ENCODE measurements at regions not wholly inside any gene's neighbourhood (a gene's known extent, or its start where the extent isn't known, plus 50 kb on each side); places are given as distances from the start of the nearest gene placed in this dataset.

- H3K27ac ChIP-seq, result no peak overlapping the region
- no peak overlapping the region for H3K4me3 ChIP-seq
These were observed 59.0 kb downstream of the ING2 start for GRCh38 chr4:183563874-183564273.

- Histone ChIP-seq H3K27ac (no peak overlapping the region), H3K4me3 (peak overlapping the region in 1 of 7 experiments; percentile 12)
These were observed 66.6 kb downstream of the ING2 start for GRCh38 chr4:183571350-183571941.

GRCh38 chr4:183576701-183577404, 72.0 kb downstream of the ING2 start:
- Histone ChIP-seq H3K4me3 (no peak overlapping the region), H3K27ac (no peak overlapping the region)

- no peak overlapping the region for H3K27ac ChIP-seq
- H3K4me3 ChIP-seq, result no peak overlapping the region
These were observed 75.5 kb downstream of the ING2 start for GRCh38 chr4:183580370-183580769.

GRCh38 chr4:183580849-183581248, 76.0 kb downstream of the ING2 start:
- Histone ChIP-seq H3K4me3 (no peak overlapping the region), H3K27ac (no peak overlapping the region)

- H3K27ac ChIP-seq, result no peak overlapping the region
These were observed 72.2 kb downstream of the RWDD4 start for GRCh38 chr4:183586824-183587223.

GRCh38 chr4:183588169-183588675, 70.8 kb downstream of the RWDD4 start:
- peak overlapping the region in 4 of 21 experiments; percentile 4 to 45 (median 22) for H3K27ac ChIP-seq

More at GRCh38 chr4:183586824-183587223, 72.2 kb downstream of the RWDD4 start:
- no peak overlapping the region for H3K4me3 ChIP-seq

GRCh38 chr4:183588691-183589090, 70.3 kb downstream of the RWDD4 start:
- Histone ChIP-seq H3K27ac (peak overlapping the region in 1 of 21 experiments; percentile 24), H3K4me3 (no peak overlapping the region)

More at GRCh38 chr4:183588169-183588675, 70.8 kb downstream of the RWDD4 start:
- H3K4me3 ChIP-seq, result no peak overlapping the region

GRCh38 chr4:183589461-183590099, 69.4 kb downstream of the RWDD4 start:
- Histone ChIP-seq H3K4me3 (no peak overlapping the region), H3K27ac (no peak overlapping the region)
